ENCODE measurements at regions not wholly inside any gene's neighbourhood (a gene's known extent, or its start where the extent isn't known, plus 50 kb on each side); places are given as distances from the start of the nearest gene placed in this dataset.

- no peak for TF ChIP-seq CTCF (IDR thresholded peaks at IDR 0.05)
- TF ChIP-seq POLR2A (IDR thresholded peaks at IDR 0.05) = no peak
These were observed 156.8 kb downstream of the CCDC71L start for GRCh38 chr7:106504207-106504606.

Measured in Peyer's patch (tissue), 4 donors.